Mammary epithelial cell (primary cell): ENCODE measurements at regions not wholly inside any gene's neighbourhood (a gene's known extent, or its start where the extent isn't known, plus 50 kb on each side); places are given as distances from the start of the nearest gene placed in this dataset.

Experiments
- CTCF ChIP-seq, 2 donors: IDR thresholded peaks in 1 of 2; conservative IDR thresholded peaks in 1 of 2; 2 replicates each; pipeline ENCODE4 v1.5.1; 2011 to 2012; ENCODE audit warnings: inconsistent platforms in 2 of 2, low read length in 2 of 2, mild to moderate bottlenecking in 2 of 2, control low read depth in 1 of 2, low read depth in 1 of 2; ENCODE audit not compliant: insufficient read depth in 1 of 2; ENCODE audit errors: extremely low read depth in 1 of 2
- EZH2 ChIP-seq: IDR thresholded peaks from 2 replicates; pipeline ENCODE4 v1.6.1; 2012; ENCODE audit warnings: low read length, inconsistent platforms, borderline replicate concordance

GRCh38 chr4:137454767-137455166 is 77.5 kb downstream of the PCDH18 start:
- no peak for TF ChIP-seq CTCF (conservative IDR thresholded peaks at IDR 0.05 in 1 of 2, IDR thresholded peaks at IDR 0.05 in 1 of 2; ENCODE audit: extremely low read depth in 1 of 2, insufficient read depth in 1 of 2, low read depth in 1 of 2, low read length in 2 of 2)
- TF ChIP-seq EZH2 = no peak
